Lower leg skin (tissue), 3 donors: ENCODE measurements at regions not wholly inside any gene's neighbourhood (a gene's known extent, or its start where the extent isn't known, plus 50 kb on each side); places are given as distances from the start of the nearest gene placed in this dataset.

Source experiments
- POLR2A ChIP-seq, 2 donors: fragments of 450-650 bp; IDR thresholded peaks; one replicate each; pipeline ENCODE4 v1.6.1; 2016 to 2017; ENCODE audit warnings: antibody characterized with exemption in 2 of 2, mild to moderate bottlenecking in 1 of 2, moderate library complexity in 1 of 2
- TF ChIP-seq, protein P1 (sequence below), 3 donors: fragments of 450-650 bp; IDR thresholded peaks; one replicate each; pipeline ENCODE4 v1.5.1; 2016; ENCODE audit warnings: antibody characterized with exemption in 3 of 3, mild to moderate bottlenecking in 3 of 3, moderate library complexity in 2 of 3

DNA sequence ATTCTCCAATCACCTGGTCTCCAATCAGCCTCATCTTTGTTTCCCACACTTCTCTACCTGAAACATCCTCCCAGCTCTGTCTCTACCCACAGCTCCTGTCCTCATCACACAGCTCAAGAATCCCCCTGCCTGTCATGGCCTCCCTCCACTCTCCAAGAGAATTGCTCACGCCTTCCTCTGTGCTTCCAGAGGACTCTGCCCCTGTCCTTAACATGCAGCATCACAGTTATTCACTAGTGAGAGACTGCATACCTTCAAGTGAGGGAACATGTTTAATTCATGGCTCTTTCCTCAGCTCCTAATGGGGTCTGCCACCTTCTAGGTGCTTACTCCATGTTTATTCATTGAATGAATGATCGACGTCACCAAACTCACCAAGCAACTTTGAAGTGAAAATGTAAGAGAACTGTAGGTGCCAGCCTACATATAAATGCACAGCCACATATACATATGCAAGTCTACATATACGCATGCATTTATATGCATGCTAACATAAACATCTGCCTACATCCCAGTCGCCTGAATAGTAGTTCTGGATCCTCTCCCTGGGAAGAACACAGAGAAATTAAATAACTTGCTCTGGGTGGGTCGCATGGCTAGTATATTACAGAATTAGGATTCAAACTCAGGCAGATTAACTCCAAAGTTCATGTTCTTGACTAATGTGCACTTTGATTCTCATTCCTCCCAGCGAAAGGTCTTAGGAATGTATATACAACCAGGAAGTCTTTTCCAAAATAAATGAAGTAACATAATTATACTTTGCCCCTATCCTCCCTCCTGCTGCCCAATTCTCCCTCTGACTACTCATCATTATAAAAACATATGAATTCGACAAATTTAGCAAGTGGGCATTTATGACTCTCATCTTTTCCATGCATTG is 295.6 kb downstream of the MAFB start:
- TF ChIP-seq, protein P1, sequence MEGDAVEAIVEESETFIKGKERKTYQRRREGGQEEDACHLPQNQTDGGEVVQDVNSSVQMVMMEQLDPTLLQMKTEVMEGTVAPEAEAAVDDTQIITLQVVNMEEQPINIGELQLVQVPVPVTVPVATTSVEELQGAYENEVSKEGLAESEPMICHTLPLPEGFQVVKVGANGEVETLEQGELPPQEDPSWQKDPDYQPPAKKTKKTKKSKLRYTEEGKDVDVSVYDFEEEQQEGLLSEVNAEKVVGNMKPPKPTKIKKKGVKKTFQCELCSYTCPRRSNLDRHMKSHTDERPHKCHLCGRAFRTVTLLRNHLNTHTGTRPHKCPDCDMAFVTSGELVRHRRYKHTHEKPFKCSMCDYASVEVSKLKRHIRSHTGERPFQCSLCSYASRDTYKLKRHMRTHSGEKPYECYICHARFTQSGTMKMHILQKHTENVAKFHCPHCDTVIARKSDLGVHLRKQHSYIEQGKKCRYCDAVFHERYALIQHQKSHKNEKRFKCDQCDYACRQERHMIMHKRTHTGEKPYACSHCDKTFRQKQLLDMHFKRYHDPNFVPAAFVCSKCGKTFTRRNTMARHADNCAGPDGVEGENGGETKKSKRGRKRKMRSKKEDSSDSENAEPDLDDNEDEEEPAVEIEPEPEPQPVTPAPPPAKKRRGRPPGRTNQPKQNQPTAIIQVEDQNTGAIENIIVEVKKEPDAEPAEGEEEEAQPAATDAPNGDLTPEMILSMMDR (IDR thresholded peaks at IDR 0.05), result no peak
- no peak for TF ChIP-seq POLR2A (IDR thresholded peaks at IDR 0.05)
